ENCODE measurements at regions not wholly inside any gene's neighbourhood (a gene's known extent, or its start where the extent isn't known, plus 50 kb on each side); places are given as distances from the start of the nearest gene placed in this dataset.

- no peak for DNase-seq (ENCODE audit: low read depth in 1 of 2, low spot score in 2 of 2)
- no peak overlapping the region for H3K4me3 ChIP-seq
- no peaks in the 10 kb centered on the region for H3K4me1 ChIP-seq (replicated peaks)
Observed at GRCh38 chrX:121102101-121102500, 54.7 kb downstream of the GLUD2 start.

GRCh38 chrX:121103381-121103780 lies 56.0 kb downstream of the GLUD2 start:
- DNase-seq (ENCODE audit: low read depth in 1 of 2, low spot score in 2 of 2) = no peak
- H3K27ac ChIP-seq = no peak overlapping the region
- H3K4me3 ChIP-seq = no peak overlapping the region
- H3K9me3 ChIP-seq (replicated peaks) = no peaks in the 10 kb centered on the region
- no peaks in the 10 kb centered on the region for H3K4me1 ChIP-seq (replicated peaks)
- H3K36me3 ChIP-seq = no peaks in the 10 kb centered on the region
- no peaks in the 10 kb centered on the region for H3K27me3 ChIP-seq (replicated peaks)

More at GRCh38 chrX:121102101-121102500, 54.7 kb downstream of the GLUD2 start:
- Histone ChIP-seq H3K36me3 (no peaks in the 10 kb centered on the region), H3K9me3 (replicated peaks) (no peaks in the 10 kb centered on the region), H3K27ac (no peak overlapping the region), H3K27me3 (replicated peaks) (no peaks in the 10 kb centered on the region)

- no peaks in the 10 kb centered on the region for H3K9me3 ChIP-seq (replicated peaks)
- H3K27ac ChIP-seq = no peak overlapping the region
- H3K36me3 ChIP-seq = no peaks in the 10 kb centered on the region
- H3K4me1 ChIP-seq (replicated peaks) = no peaks in the 10 kb centered on the region
- H3K27me3 ChIP-seq (replicated peaks) = no peaks in the 10 kb centered on the region
- H3K4me3 ChIP-seq = no peak overlapping the region
- DNase-seq (ENCODE audit: low read depth in 1 of 2, low spot score in 2 of 2) = no peak
Observed at GRCh38 chrX:121106484-121107235, 59.2 kb downstream of the GLUD2 start.

- Histone ChIP-seq H3K36me3 (no peaks in the 10 kb centered on the region), H3K4me3 (no peak overlapping the region), H3K27me3 (replicated peaks) (no peaks in the 10 kb centered on the region), H3K4me1 (replicated peaks) (no peaks in the 10 kb centered on the region), H3K27ac (no peak overlapping the region), H3K9me3 (replicated peaks) (no peaks in the 10 kb centered on the region)
- no peak for DNase-seq (ENCODE audit: low read depth in 1 of 2, low spot score in 2 of 2)
Observed at GRCh38 chrX:121109986-121110385, 62.6 kb downstream of the GLUD2 start.

- DNase-seq (ENCODE audit: low read depth in 1 of 2, low spot score in 2 of 2) = no peak
- Histone ChIP-seq H3K27me3 (replicated peaks) (no peaks in the 10 kb centered on the region), H3K36me3 (no peaks in the 10 kb centered on the region), H3K4me3 (no peak overlapping the region), H3K27ac (no peak overlapping the region), H3K4me1 (replicated peaks) (no peaks in the 10 kb centered on the region), H3K9me3 (replicated peaks) (no peaks in the 10 kb centered on the region)
Observed at GRCh38 chrX:121110536-121110935, 63.1 kb downstream of the GLUD2 start.

GRCh38 chrX:121114691-121115090 lies 67.3 kb downstream of the GLUD2 start:
- no peaks in the 10 kb centered on the region for H3K27me3 ChIP-seq (replicated peaks)
- no peaks in the 10 kb centered on the region for H3K9me3 ChIP-seq (replicated peaks)
- no peak overlapping the region for H3K27ac ChIP-seq
- DNase-seq (ENCODE audit: low read depth in 1 of 2, low spot score in 2 of 2) = no peak
- no peak overlapping the region for H3K4me3 ChIP-seq
- no peaks in the 10 kb centered on the region for H3K4me1 ChIP-seq (replicated peaks)
- H3K36me3 ChIP-seq = no peaks in the 10 kb centered on the region

- no peaks in the 10 kb centered on the region for H3K9me3 ChIP-seq (replicated peaks)
- no peaks in the 10 kb centered on the region for H3K36me3 ChIP-seq
- H3K27me3 ChIP-seq (replicated peaks) = no peaks in the 10 kb centered on the region
- no peak overlapping the region for H3K27ac ChIP-seq
- no peaks in the 10 kb centered on the region for H3K4me1 ChIP-seq (replicated peaks)
- no peak overlapping the region for H3K4me3 ChIP-seq
- no peak for DNase-seq (ENCODE audit: low read depth in 1 of 2, low spot score in 2 of 2)
Observed at GRCh38 chrX:121120690-121121605, 73.5 kb downstream of the GLUD2 start.

GRCh38 chrX:121122332-121122731 lies 74.9 kb downstream of the GLUD2 start:
- DNase-seq (ENCODE audit: low read depth in 1 of 2, low spot score in 2 of 2) = no peak
- no peaks in the 10 kb centered on the region for H3K9me3 ChIP-seq (replicated peaks)
- no peaks in the 10 kb centered on the region for H3K36me3 ChIP-seq
- H3K4me1 ChIP-seq (replicated peaks) = no peaks in the 10 kb centered on the region
- no peak overlapping the region for H3K27ac ChIP-seq
- no peaks in the 10 kb centered on the region for H3K27me3 ChIP-seq (replicated peaks)
- H3K4me3 ChIP-seq = no peak overlapping the region

- no peak overlapping the region for H3K27ac ChIP-seq
- no peaks in the 10 kb centered on the region for H3K27me3 ChIP-seq (replicated peaks)
- H3K36me3 ChIP-seq = no peaks in the 10 kb centered on the region
- H3K4me3 ChIP-seq = no peak overlapping the region
- H3K4me1 ChIP-seq (replicated peaks) = no peaks in the 10 kb centered on the region
- no peaks in the 10 kb centered on the region for H3K9me3 ChIP-seq (replicated peaks)
- no peak for DNase-seq (ENCODE audit: low read depth in 1 of 2, low spot score in 2 of 2)
Observed at GRCh38 chrX:121128925-121129877, 81.8 kb downstream of the GLUD2 start.

GRCh38 chrX:121132675-121133074 lies 85.3 kb downstream of the GLUD2 start:
- H3K27ac ChIP-seq = no peak overlapping the region
- H3K4me3 ChIP-seq = no peak overlapping the region
- H3K36me3 ChIP-seq = no peaks in the 10 kb centered on the region
- H3K9me3 ChIP-seq (replicated peaks) = no peaks in the 10 kb centered on the region
- no peak for DNase-seq (ENCODE audit: low read depth in 1 of 2, low spot score in 2 of 2)
- no peaks in the 10 kb centered on the region for H3K27me3 ChIP-seq (replicated peaks)
- H3K4me1 ChIP-seq (replicated peaks) = no peaks in the 10 kb centered on the region

GRCh38 chrX:121135488-121136207 lies 88.2 kb downstream of the GLUD2 start:
- DNase-seq (ENCODE audit: low read depth in 1 of 2, low spot score in 2 of 2) = no peak
- no peaks in the 10 kb centered on the region for H3K27me3 ChIP-seq (replicated peaks)
- H3K4me1 ChIP-seq (replicated peaks) = no peaks in the 10 kb centered on the region
- no peak overlapping the region for H3K4me3 ChIP-seq
- H3K36me3 ChIP-seq = no peaks in the 10 kb centered on the region
- H3K27ac ChIP-seq = no peak overlapping the region
- H3K9me3 ChIP-seq (replicated peaks) = no peaks in the 10 kb centered on the region

GRCh38 chrX:121146059-121146628 lies 98.7 kb downstream of the GLUD2 start:
- Histone ChIP-seq H3K27me3 (replicated peaks) (no peaks in the 10 kb centered on the region), H3K4me3 (no peak overlapping the region), H3K4me1 (replicated peaks) (no peaks in the 10 kb centered on the region), H3K9me3 (replicated peaks) (no peaks in the 10 kb centered on the region), H3K27ac (no peak overlapping the region), H3K36me3 (no peaks in the 10 kb centered on the region)
- DNase-seq (ENCODE audit: low read depth in 1 of 2, low spot score in 2 of 2) = no peak

GRCh38 chrX:121150217-121150616 lies 102.8 kb downstream of the GLUD2 start:
- H3K9me3 ChIP-seq (replicated peaks) = no peaks in the 10 kb centered on the region
- no peak for DNase-seq (ENCODE audit: low read depth in 1 of 2, low spot score in 2 of 2)
- no peak overlapping the region for H3K27ac ChIP-seq
- no peaks in the 10 kb centered on the region for H3K4me1 ChIP-seq (replicated peaks)
- H3K36me3 ChIP-seq = no peaks in the 10 kb centered on the region
- no peaks in the 10 kb centered on the region for H3K27me3 ChIP-seq (replicated peaks)
- H3K4me3 ChIP-seq = no peak overlapping the region
